DOHH2 (cell line): ENCODE measurements at regions not wholly inside any gene's neighbourhood (a gene's known extent, or its start where the extent isn't known, plus 50 kb on each side); places are given as distances from the start of the nearest gene placed in this dataset.

ENCODE experiments used
- H3F3A ChIP-seq: fragments of 200-600 bp; sonication (generic), shearing (Covaris generic); 2 replicates; pipeline ENCODE4 v1.6.0; 2016; ENCODE audit warnings: antibody characterized with exemption, mild to moderate bottlenecking; ENCODE audit not compliant: control insufficient read depth, insufficient read depth
- H3K27ac ChIP-seq: fragments of 200-600 bp; sonication (generic); 2 replicates; pipeline ENCODE4 v1.5.1; 2014; ENCODE audit warnings: low read depth, mild to moderate bottlenecking, low read length, moderate library complexity
- H3K27me3 ChIP-seq: fragments of 200-600 bp; sonication (generic); 2 replicates; pipeline ENCODE4 v1.6.1; 2014; ENCODE audit warnings: mild to moderate bottlenecking, low read length, mixed read lengths; ENCODE audit not compliant: control insufficient read depth
- H3K36me3 ChIP-seq: fragments of 200-600 bp; sonication (generic); 2 replicates; pipeline ENCODE4 v1.6.1; 2014; ENCODE audit warnings: mild to moderate bottlenecking, low read length, moderate library complexity, mixed read lengths; ENCODE audit not compliant: control insufficient read depth
- H3K4me1 ChIP-seq: fragments of 200-600 bp; sonication (generic); 2 replicates; pipeline ENCODE4 v1.6.1; 2014; ENCODE audit warnings: mild to moderate bottlenecking, low read length, mixed read lengths; ENCODE audit not compliant: control insufficient read depth
- H3K4me2 ChIP-seq: fragments of 200-600 bp; sonication (generic); 2 replicates; pipeline ENCODE4 v1.6.0; 2014; ENCODE audit warnings: mild to moderate bottlenecking, low read length, moderate library complexity
- H3K4me3 ChIP-seq: fragments of 200-600 bp; sonication (generic); 2 replicates; pipeline ENCODE4 v1.5.1; 2014; ENCODE audit warnings: mild to moderate bottlenecking, low read length, mixed read lengths
- H3K79me2 ChIP-seq: fragments of 200-600 bp; sonication (generic); 2 replicates; pipeline ENCODE4 v1.6.1; 2014; ENCODE audit warnings: mild to moderate bottlenecking, low read length, mixed read lengths; ENCODE audit not compliant: control insufficient read depth
- H3K9me2 ChIP-seq: fragments of 200-600 bp; sonication (generic); replicated peaks from 2 replicates; pipeline ENCODE4 v1.6.1; 2014; ENCODE audit warnings: mild to moderate bottlenecking, low read length, mixed read lengths; ENCODE audit not compliant: control insufficient read depth
- H3K9me3 ChIP-seq: fragments of 200-600 bp; sonication (generic); 2 replicates; pipeline ENCODE4 v1.6.1; 2014; ENCODE audit warnings: antibody characterized with exemption, low read length, mixed read lengths; ENCODE audit not compliant: control insufficient read depth, insufficient read depth
- H4K20me1 ChIP-seq: fragments of 200-600 bp; sonication (generic); 2 replicates; pipeline ENCODE4 v1.6.0; 2014; ENCODE audit warnings: low read depth, mild to moderate bottlenecking, antibody characterized with exemption, low read length, moderate library complexity; ENCODE audit not compliant: control insufficient read depth, insufficient read depth
- CTCF ChIP-seq: fragments of 200-600 bp; sonication (generic); IDR thresholded peaks from one replicate; pipeline ENCODE4 v1.5.1; 2014; ENCODE audit warnings: antibody characterized with exemption, mild to moderate bottlenecking, low read depth, low read length; ENCODE audit not compliant: poor library complexity, severe bottlenecking
- EZH2phosphoT487 ChIP-seq: fragments of 200-600 bp; sonication (generic); IDR thresholded peaks from 2 replicates; pipeline ENCODE4 v1.6.1; 2017; ENCODE audit warnings: borderline replicate concordance, mild to moderate bottlenecking, antibody characterized with exemption, low read length, moderate library complexity, mixed read lengths

- Histone ChIP-seq H3K79me2 (no peaks in the 10 kb centered on the region), H3K4me2 (no peak overlapping the region), H3K4me3 (no peak overlapping the region), H3K4me1 (no peaks in the 10 kb centered on the region), H3K27ac (no peak overlapping the region), H3K27me3 (no peaks in the 10 kb centered on the region), H3K36me3 (no peaks in the 10 kb centered on the region), H3F3A (no peaks in the 10 kb centered on the region), H3K9me2 (no peaks in the 10 kb centered on the region), H3K9me3 (no peaks in the 10 kb centered on the region), H4K20me1 (no peaks in the 10 kb centered on the region)
- TF ChIP-seq CTCF: no peak
Observed at GRCh38 chr6:139951172-139951571, 576.7 kb upstream of the CITED2 start.

GRCh38 chr6:139944976-139945375 lies 570.5 kb upstream of the CITED2 start:
- Histone ChIP-seq H3K4me1 (no peaks in the 10 kb centered on the region), H4K20me1 (no peaks in the 10 kb centered on the region)

GRCh38 chr6:139944131-139944530 lies 569.7 kb upstream of the CITED2 start:
- TF ChIP-seq EZH2phosphoT487 (no peak), CTCF (no peak)
- H3K9me2 ChIP-seq: no peaks in the 10 kb centered on the region
- H3K4me1 ChIP-seq: no peaks in the 10 kb centered on the region
- H3K9me3 ChIP-seq: no peaks in the 10 kb centered on the region
- H3F3A ChIP-seq: no peaks in the 10 kb centered on the region
- no peaks in the 10 kb centered on the region for H3K79me2 ChIP-seq
- no peak overlapping the region for H3K27ac ChIP-seq
- H3K4me2 ChIP-seq: no peak overlapping the region
- H4K20me1 ChIP-seq: no peaks in the 10 kb centered on the region
- no peaks in the 10 kb centered on the region for H3K27me3 ChIP-seq
- no peaks in the 10 kb centered on the region for H3K36me3 ChIP-seq
- no peak overlapping the region for H3K4me3 ChIP-seq

More at GRCh38 chr6:139944976-139945375, 570.5 kb upstream of the CITED2 start:
- H3K27ac ChIP-seq: no peak overlapping the region
- H3K9me3 ChIP-seq: no peaks in the 10 kb centered on the region
- H3K4me2 ChIP-seq: no peak overlapping the region
- no peaks in the 10 kb centered on the region for H3K9me2 ChIP-seq
- no peaks in the 10 kb centered on the region for H3K79me2 ChIP-seq
- no peaks in the 10 kb centered on the region for H3F3A ChIP-seq
- TF ChIP-seq CTCF (no peak), EZH2phosphoT487 (no peak)
- no peaks in the 10 kb centered on the region for H3K36me3 ChIP-seq
- no peak overlapping the region for H3K4me3 ChIP-seq
- H3K27me3 ChIP-seq: no peaks in the 10 kb centered on the region

GRCh38 chr6:139943391-139943790 lies 568.9 kb upstream of the CITED2 start:
- H3K79me2 ChIP-seq: no peaks in the 10 kb centered on the region
- no peaks in the 10 kb centered on the region for H3K36me3 ChIP-seq
- H3K9me3 ChIP-seq: no peaks in the 10 kb centered on the region
- no peaks in the 10 kb centered on the region for H3F3A ChIP-seq
- no peaks in the 10 kb centered on the region for H3K4me1 ChIP-seq
- TF ChIP-seq CTCF (no peak), EZH2phosphoT487 (no peak)
- H3K4me2 ChIP-seq: no peak overlapping the region
- H3K27me3 ChIP-seq: no peaks in the 10 kb centered on the region
- no peaks in the 10 kb centered on the region for H3K9me2 ChIP-seq
- no peak overlapping the region for H3K4me3 ChIP-seq
- H4K20me1 ChIP-seq: no peaks in the 10 kb centered on the region
- no peak overlapping the region for H3K27ac ChIP-seq
